Spleen (tissue), 7 donors: ENCODE measurements at regions not wholly inside any gene's neighbourhood (a gene's known extent, or its start where the extent isn't known, plus 50 kb on each side); places are given as distances from the start of the nearest gene placed in this dataset.

Experiments used
- POLR2AphosphoS5 ChIP-seq, 3 donors: sonication (generic); formaldehyde crosslinking; IDR thresholded peaks; one replicate each; pipeline ENCODE4 v1.5.1; 2017; ENCODE audit warnings: antibody characterized with exemption in 3 of 3
- TF ChIP-seq, protein P1 (sequence below), 11 experiments: fragments of 200-600 bp in 7 of 11; fragments of 450-650 bp in 4 of 11; sonication (generic) in 4 of 11; IDR thresholded peaks in 8 of 11; conservative IDR thresholded peaks in 3 of 11; 1 replicate in 7 of 11; 2 replicates in 4 of 11; pipeline versions ENCODE4 v1.4.0 to v1.8.0; 2016 to 2021; ENCODE audit warnings: antibody characterized with exemption in 11 of 11, inconsistent platforms in 4 of 11, mild to moderate bottlenecking in 1 of 11
- donor health status: DM: no; HTN: no; CAD: no; lungs with moderate emphysema.
- donor health status: DM: no; HTN: no; CAD: no.
- donor health status: DM: no; HTN: no; CAD: no.

- TF ChIP-seq, protein P1, sequence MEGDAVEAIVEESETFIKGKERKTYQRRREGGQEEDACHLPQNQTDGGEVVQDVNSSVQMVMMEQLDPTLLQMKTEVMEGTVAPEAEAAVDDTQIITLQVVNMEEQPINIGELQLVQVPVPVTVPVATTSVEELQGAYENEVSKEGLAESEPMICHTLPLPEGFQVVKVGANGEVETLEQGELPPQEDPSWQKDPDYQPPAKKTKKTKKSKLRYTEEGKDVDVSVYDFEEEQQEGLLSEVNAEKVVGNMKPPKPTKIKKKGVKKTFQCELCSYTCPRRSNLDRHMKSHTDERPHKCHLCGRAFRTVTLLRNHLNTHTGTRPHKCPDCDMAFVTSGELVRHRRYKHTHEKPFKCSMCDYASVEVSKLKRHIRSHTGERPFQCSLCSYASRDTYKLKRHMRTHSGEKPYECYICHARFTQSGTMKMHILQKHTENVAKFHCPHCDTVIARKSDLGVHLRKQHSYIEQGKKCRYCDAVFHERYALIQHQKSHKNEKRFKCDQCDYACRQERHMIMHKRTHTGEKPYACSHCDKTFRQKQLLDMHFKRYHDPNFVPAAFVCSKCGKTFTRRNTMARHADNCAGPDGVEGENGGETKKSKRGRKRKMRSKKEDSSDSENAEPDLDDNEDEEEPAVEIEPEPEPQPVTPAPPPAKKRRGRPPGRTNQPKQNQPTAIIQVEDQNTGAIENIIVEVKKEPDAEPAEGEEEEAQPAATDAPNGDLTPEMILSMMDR (IDR thresholded peaks at IDR 0.05 in 8 of 11, conservative IDR thresholded peaks at IDR 0.05 in 3 of 11) = no peak
- no peak for TF ChIP-seq POLR2AphosphoS5 (IDR thresholded peaks at IDR 0.05)
These were observed 200.9 kb downstream of the MAD2L1 start for GRCh38 chr4:119865789-119866188.
